Fibroblast of lung (primary cell): ENCODE measurements at regions not wholly inside any gene's neighbourhood (a gene's known extent, or its start where the extent isn't known, plus 50 kb on each side); places are given as distances from the start of the nearest gene placed in this dataset.

ENCODE experiments used
- CTCF ChIP-seq, 2 donors: IDR thresholded peaks in 1 of 2; conservative IDR thresholded peaks in 1 of 2; 1 replicate in 1 of 2; 2 replicates in 1 of 2; pipeline ENCODE4 v1.5.1; 2011 to 2012; ENCODE audit warnings: low read length in 2 of 2, control low read depth in 1 of 2, inconsistent platforms in 1 of 2, low read depth in 1 of 2, mild to moderate bottlenecking in 1 of 2
- EZH2 ChIP-seq: IDR thresholded peaks from 2 replicates; pipeline ENCODE4 v1.5.1; 2012; ENCODE audit warnings: low read length, control low read depth, mild to moderate bottlenecking; ENCODE audit errors: missing control alignments

GRCh38 chr21:27519361-27519760 is 552.5 kb upstream of the ADAMTS5 start:
- no peak for TF ChIP-seq CTCF (conservative IDR thresholded peaks at IDR 0.05 in 1 of 2, IDR thresholded peaks at IDR 0.05 in 1 of 2; ENCODE audit: low read depth in 1 of 2, low read length in 2 of 2)
- TF ChIP-seq EZH2: no peak
